RWPE1 (cell line): ENCODE measurements at regions not wholly inside any gene's neighbourhood (a gene's known extent, or its start where the extent isn't known, plus 50 kb on each side); places are given as distances from the start of the nearest gene placed in this dataset.

Experiments
- CTCF ChIA-PET: fragments of 350-600 bp; sonication (Branson Sonifier 250); formaldehyde crosslinking; extraction: SDS; loops from one replicate; lab custom pipeline; 2021; lab: Yijun Ruan, JAX
- POLR2A ChIA-PET: fragments of 400-600 bp; formaldehyde crosslinking; extraction: SDS; loops from one replicate; lab custom pipeline; 2020; ENCODE audit warnings: antibody characterized with exemption; ENCODE audit not compliant: low non-redundant PET; lab: Yijun Ruan, JAX
- DNase-seq: peaks from one replicate; pipeline ENCODE4 v3.0.0; 2012; ENCODE audit warnings: low spot score
- H3K27ac ChIP-seq: fragments of 450-650 bp; 2 replicates; pipeline ENCODE4 v1.5.1; 2017
- CTCF ChIP-seq: fragments of 450-650 bp; conservative IDR thresholded peaks from 2 replicates; pipeline ENCODE4 v1.5.1; 2017; ENCODE audit warnings: low read depth, mild to moderate bottlenecking

DNA sequence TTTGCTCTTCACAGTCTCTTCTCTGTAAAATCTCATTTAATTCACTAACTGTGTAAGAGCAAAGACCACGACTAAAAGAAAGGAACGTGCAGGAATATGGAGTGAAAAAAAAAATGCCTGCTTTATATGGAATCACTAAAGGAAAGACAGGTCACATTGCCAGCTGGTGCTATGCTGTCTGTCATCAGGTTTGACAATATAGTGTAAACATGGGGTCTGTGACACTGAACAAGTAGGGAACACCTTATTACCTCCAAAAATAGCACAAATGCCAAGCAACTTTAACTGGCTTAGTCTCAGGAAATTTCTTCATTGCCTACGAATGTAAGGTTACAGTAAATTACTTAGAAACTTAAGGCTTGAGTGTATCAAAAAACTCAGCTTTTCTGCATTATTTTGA lies 364.5 kb upstream of the LINC00305 start:
- CTCF ChIA-PET, result no interaction called here
- TF ChIP-seq CTCF, result no peak
- no peak overlapping the region for H3K27ac ChIP-seq
- POLR2A ChIA-PET, result no interaction called here
- DNase-seq, result no peak

DNA sequence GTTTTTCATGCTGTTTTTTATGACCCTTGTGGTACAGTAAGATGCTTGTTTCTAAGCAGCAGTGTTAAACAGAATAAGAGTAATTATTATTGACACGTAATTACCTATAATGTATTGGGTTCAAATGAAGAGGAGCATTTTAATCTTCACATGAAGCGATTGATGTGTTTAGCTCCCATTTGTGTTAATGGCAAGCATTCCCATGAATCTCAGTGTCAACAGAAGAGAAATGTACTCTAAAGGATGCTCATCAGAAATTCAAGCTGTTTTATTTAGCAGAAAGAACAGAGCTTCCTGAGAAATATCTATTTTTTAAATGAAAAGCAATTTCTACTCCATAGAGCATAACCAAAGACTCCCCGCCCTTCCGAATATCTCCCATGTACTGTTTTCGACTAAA lies 341.3 kb upstream of the LINC00305 start:
- ChIA-PET POLR2A (no interaction called here), CTCF (no interaction called here)
- no peak for TF ChIP-seq CTCF
- no peak for DNase-seq
- H3K27ac ChIP-seq, result no peak overlapping the region

DNA sequence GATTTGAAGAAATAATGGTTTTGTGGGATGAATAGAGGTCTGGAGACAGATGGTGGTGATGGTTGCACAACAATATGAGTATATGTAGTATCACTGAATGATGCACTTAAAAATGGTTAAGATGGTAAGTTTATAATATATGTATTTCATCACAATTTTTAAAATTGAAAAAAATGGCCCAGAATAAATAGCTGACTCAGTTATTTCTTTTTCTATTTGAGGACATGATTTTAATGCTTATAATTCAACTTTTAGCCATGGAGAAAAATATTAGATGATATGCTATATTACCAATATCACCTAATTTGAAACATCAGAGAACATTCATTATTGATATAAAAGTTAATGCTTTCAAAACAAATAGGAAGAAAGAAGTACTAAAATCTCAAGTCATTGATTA lies 339.8 kb upstream of the LINC00305 start:
- H3K27ac ChIP-seq, result no peak overlapping the region
- CTCF ChIA-PET, result no interaction called here
- POLR2A ChIA-PET, result no interaction called here
- no peak for DNase-seq
- TF ChIP-seq CTCF, result no peak

- DNase-seq, result no peak
- no peak for TF ChIP-seq CTCF
- POLR2A ChIA-PET, result no interaction called here
- CTCF ChIA-PET, result no interaction called here
- no peak overlapping the region for H3K27ac ChIP-seq
Observed at GRCh38 chr18:64474773-64475172, 325.9 kb upstream of the LINC00305 start.

- ChIA-PET POLR2A (no interaction called here), CTCF (no interaction called here)
- no peak for DNase-seq
- no peak for TF ChIP-seq CTCF
- H3K27ac ChIP-seq, result no peak overlapping the region
Observed at GRCh38 chr18:64474255-64474654, 325.4 kb upstream of the LINC00305 start.

GRCh38 chr18:64449434-64449833 lies 300.5 kb upstream of the LINC00305 start:
- no peak for DNase-seq
- CTCF ChIA-PET, result no interaction called here
- TF ChIP-seq CTCF, result no peak
- POLR2A ChIA-PET, result no interaction called here
- H3K27ac ChIP-seq, result no peak overlapping the region

GRCh38 chr18:64444819-64445218 lies 295.9 kb upstream of the LINC00305 start:
- DNase-seq, result no peak
- ChIA-PET CTCF (no interaction called here), POLR2A (no interaction called here)
- no peak for TF ChIP-seq CTCF
- H3K27ac ChIP-seq, result no peak overlapping the region
